Stimulated activated CD8-positive, alpha-beta memory T cell treated with anti-CD3 and anti-CD28 coated beads, Interleukin-4, amount 100 ng/mL, for 24 hours (primary cell): ENCODE measurements at regions not wholly inside any gene's neighbourhood (a gene's known extent, or its start where the extent isn't known, plus 50 kb on each side); places are given as distances from the start of the nearest gene placed in this dataset.
"Not testable (repeated sequence)": the region's sequence is repeated elsewhere in the genome, so short reads cannot be mapped to it uniquely, and the experiment has no call there.

ENCODE experiments used
- DNase-seq: peaks from one replicate; pipeline ENCODE4 v3.0.0-alpha.2; 2020; ENCODE audit warnings: low read depth

DNA sequence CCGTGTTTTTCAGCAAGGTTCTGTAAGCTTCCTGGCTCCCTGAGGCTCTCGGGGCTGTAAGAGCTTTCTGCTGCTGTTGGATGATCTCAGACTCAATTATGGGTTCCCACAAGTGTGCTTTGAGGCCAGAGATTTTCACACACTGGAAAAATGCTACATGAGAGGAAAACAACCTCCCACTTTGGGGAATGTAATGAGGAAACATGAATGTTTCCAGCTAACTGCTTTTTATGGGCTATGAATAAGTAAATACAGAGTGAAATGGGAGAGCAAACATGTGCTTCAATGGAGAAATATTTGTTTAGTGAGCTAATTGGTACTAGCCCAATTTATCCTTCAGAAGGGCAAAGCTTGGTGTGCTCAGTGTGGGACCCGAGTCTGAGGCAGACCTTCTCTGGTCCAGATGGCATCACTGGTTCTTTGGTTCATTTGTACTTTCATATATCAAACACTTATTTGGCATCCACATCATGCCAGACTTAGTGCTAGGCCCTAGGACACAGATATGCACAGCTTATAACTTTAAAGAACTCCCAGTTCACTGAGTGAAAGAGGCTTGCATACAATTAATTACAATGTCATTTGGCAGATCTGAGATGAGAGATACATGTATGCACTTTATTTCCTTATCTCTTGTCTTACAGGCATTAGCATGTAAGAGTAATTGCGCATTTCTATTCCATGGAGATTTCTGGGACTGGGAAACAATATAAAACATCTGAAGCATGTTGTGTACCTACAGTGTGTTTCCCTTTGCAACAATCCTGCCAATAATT lies 248.8 kb downstream of the RDH14 start:
- no peak for DNase-seq

DNA sequence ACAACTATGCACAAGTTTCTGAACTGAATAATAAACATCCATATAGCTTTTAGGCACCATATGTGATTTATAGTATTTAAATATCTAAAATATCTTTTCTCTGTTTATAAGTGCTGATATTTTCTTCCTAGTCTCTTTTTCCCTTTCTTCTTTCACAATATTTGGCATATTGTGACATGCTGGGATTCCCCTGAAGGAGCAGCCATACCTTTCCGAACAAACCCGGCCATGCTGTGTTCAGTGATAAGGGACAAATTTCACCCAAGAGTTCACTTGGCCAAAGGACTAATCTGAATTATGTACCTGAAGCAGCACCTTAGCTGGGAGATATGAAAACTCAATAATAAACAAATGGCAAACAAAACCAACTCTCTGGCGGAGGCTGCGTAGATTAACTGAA lies 250.8 kb downstream of the RDH14 start:
- DNase-seq, result no peak

DNA sequence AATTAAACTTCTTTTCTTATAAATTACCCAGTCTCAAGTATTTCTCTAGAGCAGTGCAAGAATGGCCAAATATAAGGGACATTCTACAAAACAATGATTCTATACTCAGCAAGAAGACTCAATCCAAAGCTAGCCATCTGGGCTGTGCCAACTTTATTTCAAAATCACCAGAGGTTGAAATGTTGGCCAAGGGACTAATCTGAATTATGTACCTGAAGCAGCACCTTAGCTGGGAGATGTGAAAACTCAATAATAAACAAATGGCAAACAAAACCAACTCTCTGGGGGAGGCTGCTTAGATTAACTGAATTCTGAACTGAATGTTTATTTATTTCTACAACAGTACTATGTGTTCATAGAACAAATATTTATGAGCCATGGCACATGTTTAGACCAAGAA lies 251.3 kb downstream of the RDH14 start:
- DNase-seq, result no peak

GRCh38 chr2:18304849-18305248 lies 255.6 kb downstream of the RDH14 start:
- DNase-seq, result no peak

DNA sequence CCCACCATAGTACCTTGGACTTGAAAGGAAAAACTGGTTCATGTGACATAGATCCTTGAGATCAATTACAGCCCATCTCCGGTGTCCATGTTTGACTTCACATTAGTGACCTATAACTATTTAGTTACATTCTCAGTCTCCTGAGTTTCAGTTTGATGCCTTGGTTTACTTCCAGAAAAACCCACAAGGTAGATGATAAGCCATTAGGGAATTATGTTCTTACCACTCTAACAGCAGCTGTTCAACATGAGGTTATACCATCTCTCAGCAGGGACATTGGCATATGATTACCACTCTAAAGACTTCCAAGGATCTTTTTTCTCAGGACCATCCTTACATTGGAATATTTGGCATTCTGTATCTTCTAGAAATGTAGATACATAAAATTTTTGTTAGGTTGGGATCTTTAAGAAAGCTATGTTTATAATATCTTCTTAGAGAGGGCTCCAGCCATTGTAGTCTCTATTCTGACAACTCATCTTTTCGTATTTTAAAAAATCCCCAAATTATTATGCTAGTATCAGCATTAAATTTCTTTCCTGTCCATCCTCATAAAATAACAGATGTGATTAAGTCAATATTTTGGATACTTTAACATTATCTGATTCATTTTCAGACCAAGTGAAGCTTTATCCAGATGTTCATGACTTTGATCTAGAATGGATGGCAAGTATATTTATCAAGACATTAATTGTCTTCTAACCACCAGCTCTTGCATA lies 258.9 kb downstream of the RDH14 start:
- DNase-seq, result no peak

DNA sequence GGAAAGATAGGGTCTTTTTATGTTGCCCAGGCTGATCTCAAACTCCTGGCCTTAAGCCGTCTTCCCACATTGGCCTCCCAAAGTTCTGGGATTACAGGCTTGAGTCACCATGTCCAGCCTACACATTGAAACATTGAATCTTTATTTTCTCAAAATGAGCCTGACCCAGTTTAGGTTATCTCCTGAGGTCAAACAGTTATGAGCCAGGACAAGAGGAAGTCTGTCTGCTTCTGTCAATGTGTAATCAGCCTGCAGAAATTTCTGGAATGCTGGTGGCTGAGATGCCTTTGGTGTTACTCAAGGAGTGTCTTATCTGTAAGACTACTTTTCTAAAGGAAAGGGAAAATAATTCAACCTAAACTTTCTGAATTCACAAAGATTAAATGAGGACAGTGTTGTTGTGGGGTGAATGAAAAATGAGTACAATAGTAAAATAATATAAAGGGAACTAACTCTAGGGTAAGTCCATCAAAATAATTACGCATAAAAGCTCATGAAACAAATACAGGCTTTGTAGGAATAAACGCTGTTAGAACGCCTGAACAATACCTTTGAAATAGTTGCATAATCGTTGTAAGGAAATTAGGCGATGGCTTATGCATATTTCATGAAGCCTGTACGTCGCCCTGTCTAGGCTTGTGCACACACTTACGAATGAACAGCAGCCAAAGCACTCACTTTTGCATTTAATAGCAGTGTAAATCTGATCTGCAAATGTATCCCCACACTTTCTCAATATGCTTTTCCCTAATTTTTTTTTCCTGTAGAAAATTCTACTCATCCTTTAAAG lies 260.8 kb downstream of the RDH14 start:
- DNase-seq, result no peak

- no peak for DNase-seq
These were observed 262.9 kb downstream of the RDH14 start for GRCh38 chr2:18297534-18298058.

- no peak for DNase-seq
These were observed 270.1 kb downstream of the RDH14 start for GRCh38 chr2:18290386-18290785.

GRCh38 chr2:18286897-18287296 lies 273.6 kb downstream of the RDH14 start:
- no peak for DNase-seq

DNA sequence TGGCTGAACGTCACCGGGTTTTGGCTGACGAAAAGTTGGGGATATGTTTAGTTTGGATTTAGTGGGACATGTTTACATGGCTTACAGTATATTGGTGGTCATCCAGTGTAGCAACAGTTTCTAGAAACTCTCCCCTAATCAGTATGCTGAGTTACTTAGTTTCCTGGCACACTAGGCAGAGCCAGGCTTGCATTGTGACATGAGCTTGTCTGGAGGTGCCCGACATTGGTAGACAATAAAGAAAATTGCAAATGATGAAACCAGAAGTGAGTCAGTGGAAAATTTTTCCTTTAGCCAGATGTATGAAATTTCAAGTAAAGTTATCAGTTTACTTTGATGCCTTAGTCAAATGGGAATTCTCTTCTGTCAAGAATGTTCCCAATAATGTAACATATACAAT lies 276.1 kb downstream of the RDH14 start:
- DNase-seq, result no peak

DNA sequence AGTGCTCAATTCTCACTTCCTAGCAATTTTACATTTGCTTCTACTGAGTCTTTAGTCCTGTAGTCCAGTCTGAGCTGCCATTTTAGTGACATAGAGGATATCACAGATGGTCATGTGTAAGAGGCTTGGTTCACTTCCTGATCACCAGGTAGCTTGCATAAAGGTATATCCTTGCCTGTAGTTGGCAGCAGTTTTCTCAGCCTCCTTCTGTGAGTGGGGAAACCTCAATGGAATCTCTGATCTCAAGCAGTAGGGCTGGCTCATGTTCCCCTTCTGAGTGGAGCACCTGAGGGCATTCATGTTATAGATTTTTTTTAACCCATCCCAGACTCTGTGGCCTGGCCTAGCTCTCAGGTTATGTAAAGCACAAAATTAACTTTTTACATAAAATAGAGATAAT lies 278.4 kb downstream of the RDH14 start:
- DNase-seq, result no peak

GRCh38 chr2:18276583-18277075 lies 283.8 kb downstream of the RDH14 start:
- no peak for DNase-seq

DNA sequence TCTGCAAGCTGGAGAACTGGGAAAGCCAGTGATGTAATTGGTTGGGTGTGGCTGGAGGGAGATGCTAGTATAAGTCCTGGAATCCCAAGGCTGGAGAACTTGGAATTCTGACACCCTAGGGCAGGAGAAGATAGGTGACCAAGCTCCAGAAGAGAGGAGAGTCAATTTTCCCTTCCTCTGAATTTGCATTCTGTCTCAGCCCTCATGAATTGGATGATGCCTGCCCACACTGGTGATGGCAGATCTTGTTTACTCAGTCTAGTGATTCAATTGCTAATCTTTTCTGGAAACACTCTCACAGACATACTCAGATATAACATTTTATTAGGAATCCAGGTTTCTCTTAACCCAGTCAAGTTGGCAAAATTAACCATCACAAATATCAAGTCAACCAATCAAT lies 287.2 kb downstream of the RDH14 start:
- no peak for DNase-seq

- DNase-seq, result no peak
These were observed 288.3 kb downstream of the RDH14 start for GRCh38 chr2:18272148-18272494.

DNA sequence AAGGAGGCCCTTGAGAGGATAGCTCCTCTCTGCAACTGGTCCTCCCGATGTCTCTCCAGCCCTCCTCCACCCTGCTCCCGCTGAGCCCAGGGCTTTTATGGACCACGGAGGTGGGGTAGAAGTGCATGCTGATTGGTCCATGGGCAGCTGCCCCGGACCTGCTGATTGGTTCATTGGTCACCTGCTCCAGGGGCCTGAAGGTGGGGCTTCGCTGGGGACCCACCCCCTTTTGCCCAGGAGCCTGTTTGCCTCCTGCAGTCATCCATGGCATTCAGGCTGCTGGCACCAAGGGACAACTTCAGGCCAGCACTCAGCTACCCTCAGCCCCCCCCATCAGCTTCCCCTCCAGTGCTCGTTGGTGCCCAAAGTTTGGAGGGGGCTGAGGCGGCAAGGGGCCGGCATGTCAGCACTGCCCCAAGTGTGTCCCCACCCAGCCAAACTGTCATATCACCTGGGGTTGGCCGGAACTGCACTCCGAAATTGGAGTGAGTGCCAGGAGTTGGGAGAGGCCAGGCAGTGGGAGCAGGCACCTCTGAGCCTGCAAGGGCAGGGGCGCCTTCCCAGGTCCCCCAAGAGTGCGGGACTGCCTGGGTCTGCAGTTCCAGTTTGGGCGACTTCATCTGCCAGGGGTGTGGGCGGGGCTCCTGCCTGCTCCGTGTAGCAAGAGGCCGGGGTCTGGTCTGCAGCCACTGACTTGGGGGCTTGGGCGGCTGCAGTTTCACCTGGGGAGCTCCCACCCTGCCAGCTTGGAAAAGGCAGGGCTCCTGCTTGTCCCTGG lies 288.9 kb downstream of the RDH14 start:
- DNase-seq, result no peak

GRCh38 chr2:18268400-18268799 lies 292.1 kb downstream of the RDH14 start:
- DNase-seq, result no peak

DNA sequence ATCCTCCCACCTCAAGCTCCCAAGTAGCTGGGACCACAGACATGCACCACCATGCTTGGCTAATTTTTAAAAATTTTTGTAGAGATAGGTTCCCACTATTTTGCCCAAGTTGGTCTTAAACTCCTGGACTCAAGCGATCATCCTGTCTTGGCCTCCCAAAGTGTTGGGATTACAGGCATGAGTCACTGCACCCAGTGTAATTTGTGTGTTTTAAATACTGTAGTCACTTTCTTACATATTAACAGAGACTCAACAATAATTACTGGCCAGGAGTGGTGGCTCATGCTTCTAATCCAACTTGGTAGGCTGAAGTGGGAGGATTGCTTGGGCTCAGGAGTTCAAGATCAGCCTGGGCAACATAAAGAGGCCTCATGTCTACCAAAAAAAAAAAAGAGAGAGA lies 293.0 kb downstream of the RDH14 start:
- DNase-seq, result no peak

GRCh38 chr2:18266699-18267098 lies 293.8 kb downstream of the RDH14 start:
- not testable (repeated sequence) for DNase-seq

- DNase-seq, result no peak
These were observed 294.6 kb downstream of the RDH14 start for GRCh38 chr2:18265614-18266586.

GRCh38 chr2:18262601-18263000 lies 297.9 kb downstream of the RDH14 start:
- DNase-seq, result no peak
